ENCODE measurements at regions not wholly inside any gene's neighbourhood (a gene's known extent, or its start where the extent isn't known, plus 50 kb on each side); places are given as distances from the start of the nearest gene placed in this dataset.

- H3K27ac ChIP-seq (ENCODE audit: insufficient read depth, low read length) = no peak overlapping the region
- CTCF ChIA-PET = no interaction called here
- H3K4me2 ChIP-seq (ENCODE audit: low read depth, low read length) = no peak overlapping the region
- H3K9ac ChIP-seq (ENCODE audit: low read depth, low read length) = no peak overlapping the region
- no peak overlapping the region for H2BK20ac ChIP-seq (ENCODE audit: low read depth, low read length)
- POLR2A ChIA-PET (ENCODE audit: unreplicated experiment) = no interaction called here
- H3K14ac ChIP-seq (replicated peaks; ENCODE audit: low read depth, low read length) = no peak overlapping the region
- intact Hi-C loops (cut with micrococcal nuclease) (no loop called here), dilution Hi-C loops (cut with HindIII; ENCODE audit: low sequenced_read_pairs, unreplicated experiment) (no loop called here), in situ Hi-C loops (cut with MboI; ENCODE audit: low sequenced_read_pairs) (no loop called here)
- H3K4ac ChIP-seq (ENCODE audit: low read depth, low read length) = no peak overlapping the region
- no peaks in the 10 kb centered on the region for H3K9me1 ChIP-seq (ENCODE audit: insufficient read depth, low read length)
- H3K56ac ChIP-seq (ENCODE audit: extremely low read depth, insufficient read depth, low read length) = no peak overlapping the region
- H3K18ac ChIP-seq (ENCODE audit: low read depth, low read length) = no peak overlapping the region
- H3K4me1 ChIP-seq (ENCODE audit: control insufficient read depth, insufficient read depth, low read length) = no peaks in the 10 kb centered on the region
- no peak overlapping the region for H2AK5ac ChIP-seq (ENCODE audit: low read depth, low read length)
- H3K9me3 ChIP-seq (ENCODE audit: control insufficient read depth, insufficient read depth, low read length) = no peaks in the 10 kb centered on the region
- no peak overlapping the region for H4K91ac ChIP-seq (ENCODE audit: insufficient read depth, low read depth, low read length)
- H4K20me1 ChIP-seq (ENCODE audit: insufficient read depth, low read length) = no peaks in the 10 kb centered on the region
- H2AK9ac ChIP-seq (replicated peaks; ENCODE audit: low read depth, low read length, poor library complexity) = no peak overlapping the region
- no peaks in the 10 kb centered on the region for H3K27me3 ChIP-seq (ENCODE audit: control insufficient read depth, insufficient read depth, low read length)
- no peak overlapping the region for H2BK120ac ChIP-seq (ENCODE audit: low read depth, low read length)
- no peak overlapping the region for H4K5ac ChIP-seq (ENCODE audit: low read depth, low read length)
- no peak overlapping the region for H2BK15ac ChIP-seq (ENCODE audit: low read depth, low read length)
- WGBS, 2 experiments (ENCODE audit: extremely low coverage in 2 of 2, insufficient read length in 1 of 2) = no CpG with 5 or more reads among the region's 4 CpGs
- no peak overlapping the region for H3K23ac ChIP-seq (ENCODE audit: low read depth, low read length)
- no peak for DNase-seq
- no peak overlapping the region for H2AFZ ChIP-seq (replicated peaks; ENCODE audit: low read length, poor library complexity)
- ATAC-seq (ENCODE audit: low read depth) = no peak
- H3K79me1 ChIP-seq (ENCODE audit: low read depth in 1 of 2, low read length in 2 of 2) = no peaks in the 10 kb centered on the region
- H3K36me3 ChIP-seq (ENCODE audit: control insufficient read depth, insufficient read depth, low read length) = no peaks in the 10 kb centered on the region
- H2BK5ac ChIP-seq (ENCODE audit: low read depth, low read length, poor library complexity, severe bottlenecking) = no peak overlapping the region
- no TSS peak for BruUV-seq (replicated peaks)
- no peak overlapping the region for H4K8ac ChIP-seq (ENCODE audit: low read depth in 2 of 2, low read length in 2 of 2)
- no peak for TF ChIP-seq ELK1 (IDR thresholded peaks at IDR 0.05; ENCODE audit: borderline replicate concordance, low read depth, low read length)
- TF ChIP-seq, protein P1, sequence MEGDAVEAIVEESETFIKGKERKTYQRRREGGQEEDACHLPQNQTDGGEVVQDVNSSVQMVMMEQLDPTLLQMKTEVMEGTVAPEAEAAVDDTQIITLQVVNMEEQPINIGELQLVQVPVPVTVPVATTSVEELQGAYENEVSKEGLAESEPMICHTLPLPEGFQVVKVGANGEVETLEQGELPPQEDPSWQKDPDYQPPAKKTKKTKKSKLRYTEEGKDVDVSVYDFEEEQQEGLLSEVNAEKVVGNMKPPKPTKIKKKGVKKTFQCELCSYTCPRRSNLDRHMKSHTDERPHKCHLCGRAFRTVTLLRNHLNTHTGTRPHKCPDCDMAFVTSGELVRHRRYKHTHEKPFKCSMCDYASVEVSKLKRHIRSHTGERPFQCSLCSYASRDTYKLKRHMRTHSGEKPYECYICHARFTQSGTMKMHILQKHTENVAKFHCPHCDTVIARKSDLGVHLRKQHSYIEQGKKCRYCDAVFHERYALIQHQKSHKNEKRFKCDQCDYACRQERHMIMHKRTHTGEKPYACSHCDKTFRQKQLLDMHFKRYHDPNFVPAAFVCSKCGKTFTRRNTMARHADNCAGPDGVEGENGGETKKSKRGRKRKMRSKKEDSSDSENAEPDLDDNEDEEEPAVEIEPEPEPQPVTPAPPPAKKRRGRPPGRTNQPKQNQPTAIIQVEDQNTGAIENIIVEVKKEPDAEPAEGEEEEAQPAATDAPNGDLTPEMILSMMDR (conservative IDR thresholded peaks at IDR 0.05; ENCODE audit: low read depth, low read length) = no peak
- no peak for TF ChIP-seq CHD1 (IDR thresholded peaks at IDR 0.05; ENCODE audit: low read depth, low read length)
- TF ChIP-seq FOS (IDR thresholded peaks at IDR 0.05; ENCODE audit: low read depth, low read length) = no peak
- TF ChIP-seq NFE2L2 (IDR thresholded peaks at IDR 0.05; ENCODE audit: low read depth, low read length) = no peak
- no peak for TF ChIP-seq RAD21 (IDR thresholded peaks at IDR 0.05; ENCODE audit: low read length)
- no peak for TF ChIP-seq MXI1 (IDR thresholded peaks at IDR 0.05; ENCODE audit: borderline replicate concordance, low read depth, low read length)
- TF ChIP-seq MAZ (IDR thresholded peaks at IDR 0.05; ENCODE audit: borderline replicate concordance, low read depth, low read length) = no peak
- TF ChIP-seq POLR2A (IDR thresholded peaks at IDR 0.05; ENCODE audit: low read depth, low read length) = no peak
- TF ChIP-seq RFX5 (IDR thresholded peaks at IDR 0.05; ENCODE audit: low read depth, low read length) = no peak
- TF ChIP-seq SMC3 (IDR thresholded peaks at IDR 0.05; ENCODE audit: low read depth, low read length) = no peak
- TF ChIP-seq USF2 (IDR thresholded peaks at IDR 0.05; ENCODE audit: low read depth, low read length) = no peak
- no peak overlapping the region for H3K4me3 ChIP-seq (ENCODE audit: insufficient read depth, low read depth, low read length)
Measured at GRCh38 chr12:54708826-54709225, 60.7 kb upstream of the DCD start.

Data from IMR-90 (cell line).